Stimulated activated CD4-positive, alpha-beta T cell treated with anti-CD3 and anti-CD28 coated beads, TNF-alpha, amount 100 ng/mL, for 24 hours (primary cell): ENCODE measurements at regions not wholly inside any gene's neighbourhood (a gene's known extent, or its start where the extent isn't known, plus 50 kb on each side); places are given as distances from the start of the nearest gene placed in this dataset.
"Not testable (repeated sequence)": the region's sequence is repeated elsewhere in the genome, so short reads cannot be mapped to it uniquely, and the experiment has no call there.

Experiments used
- DNase-seq, 3 experiments: peaks; one replicate each; pipeline ENCODE4 v3.0.0-alpha.2; 2020; ENCODE audit warnings: low read depth in 3 of 3

GRCh38 chr3:74978684-74979083, 364.2 kb upstream of the CNTN3 start:
- DNase-seq: no peak

- not testable (repeated sequence) for DNase-seq
Observed at GRCh38 chr3:74985028-74985904, 370.8 kb upstream of the CNTN3 start.

- no peak for DNase-seq
Observed at GRCh38 chr3:74988095-74988494, 373.6 kb upstream of the CNTN3 start.

GRCh38 chr3:74992898-74993297, 378.4 kb upstream of the CNTN3 start:
- no peak for DNase-seq

- DNase-seq: no peak
Observed at GRCh38 chr3:75001330-75001729, 386.9 kb upstream of the CNTN3 start.

GRCh38 chr3:75012791-75013331, 398.4 kb upstream of the CNTN3 start:
- DNase-seq: no peak

- DNase-seq: no peak
Observed at GRCh38 chr3:75014008-75014407, 399.5 kb upstream of the CNTN3 start.

- no peak for DNase-seq
Observed at GRCh38 chr3:75015280-75015679, 400.8 kb upstream of the CNTN3 start.

- DNase-seq: no peak
Observed at GRCh38 chr3:75035146-75035545, 420.7 kb upstream of the CNTN3 start.

GRCh38 chr3:75042941-75043340, 428.5 kb upstream of the CNTN3 start:
- DNase-seq: no peak

GRCh38 chr3:75048650-75049049, 434.2 kb upstream of the CNTN3 start:
- DNase-seq: no peak

- no peak for DNase-seq
Observed at GRCh38 chr3:75049533-75049932, 435.1 kb upstream of the CNTN3 start.

GRCh38 chr3:75059120-75059519, 444.7 kb upstream of the CNTN3 start:
- DNase-seq: no peak

GRCh38 chr3:75061806-75062205, 447.3 kb upstream of the CNTN3 start:
- DNase-seq: no peak

- no peak for DNase-seq
Observed at GRCh38 chr3:75075158-75075557, 460.7 kb upstream of the CNTN3 start.

GRCh38 chr3:75076481-75076880, 462.0 kb upstream of the CNTN3 start:
- no peak for DNase-seq

- DNase-seq: no peak
Observed at GRCh38 chr3:75078290-75078689, 463.8 kb upstream of the CNTN3 start.

GRCh38 chr3:75082845-75083244, 468.4 kb upstream of the CNTN3 start:
- DNase-seq: no peak

GRCh38 chr3:75089841-75090240, 475.4 kb upstream of the CNTN3 start:
- no peak for DNase-seq

GRCh38 chr3:75101329-75102147, 487.1 kb upstream of the CNTN3 start:
- no peak for DNase-seq

- no peak for DNase-seq
Observed at GRCh38 chr3:75110741-75111140, 496.3 kb upstream of the CNTN3 start.

- no peak for DNase-seq
Observed at GRCh38 chr3:75115695-75116094, 501.2 kb upstream of the CNTN3 start.

GRCh38 chr3:75118779-75119178, 504.3 kb upstream of the CNTN3 start:
- no peak for DNase-seq
